Mesenchymal stem cell (in vitro differentiated cells and primary cell): ENCODE measurements at regions not wholly inside any gene's neighbourhood (a gene's known extent, or its start where the extent isn't known, plus 50 kb on each side); places are given as distances from the start of the nearest gene placed in this dataset.

Source experiments
- DNase-seq: peaks from one replicate; pipeline ENCODE4 v3.0.0-alpha.2; 2013
- H2AFZ ChIP-seq: one replicate; pipeline ENCODE4 v1.6.1; 2013; ENCODE audit warnings: low read depth, mild to moderate bottlenecking, control low read depth, inconsistent platforms, low read length, moderate library complexity
- H2AK5ac ChIP-seq: 2 replicates; pipeline ENCODE4 v1.6.1; 2013; ENCODE audit warnings: low read length, moderate library complexity, mild to moderate bottlenecking, inconsistent platforms; ENCODE audit not compliant: severe bottlenecking
- H2BK120ac ChIP-seq: one replicate; pipeline ENCODE4 v1.6.1; 2013; ENCODE audit warnings: low read depth, mild to moderate bottlenecking, inconsistent platforms, low read length, moderate library complexity
- H2BK12ac ChIP-seq, 2 experiments: one replicate each; pipeline ENCODE4 v1.6.1; 2013; ENCODE audit warnings: inconsistent platforms in 2 of 2, low read length in 2 of 2, mild to moderate bottlenecking in 2 of 2, moderate library complexity in 2 of 2, control low read depth in 1 of 2
- H2BK15ac ChIP-seq: one replicate; pipeline ENCODE4 v1.6.1; 2013; ENCODE audit warnings: mild to moderate bottlenecking, low read depth, inconsistent platforms; ENCODE audit not compliant: poor library complexity, severe bottlenecking
- H2BK5ac ChIP-seq: 2 replicates; pipeline ENCODE4 v1.6.1; 2013; ENCODE audit warnings: low read depth, mild to moderate bottlenecking, low read length, control low read depth, inconsistent platforms; ENCODE audit not compliant: poor library complexity, severe bottlenecking
- H3K14ac ChIP-seq, 2 experiments: one replicate each; pipeline ENCODE4 v1.6.1; 2013; ENCODE audit warnings: inconsistent platforms in 2 of 2, low read length in 2 of 2, control low read depth in 1 of 2, mild to moderate bottlenecking in 1 of 2, moderate library complexity in 1 of 2
- H3K18ac ChIP-seq, 2 experiments: one replicate each; pipeline ENCODE4 v1.6.1; 2013; ENCODE audit warnings: inconsistent platforms in 2 of 2, low read length in 2 of 2, control low read depth in 1 of 2, low read depth in 1 of 2, mild to moderate bottlenecking in 1 of 2
- H3K23ac ChIP-seq, 2 experiments: one replicate each; pipeline ENCODE4 v1.6.1; 2013; ENCODE audit warnings: inconsistent platforms in 2 of 2, low read length in 2 of 2, mild to moderate bottlenecking in 2 of 2, moderate library complexity in 2 of 2, control low read depth in 1 of 2
- H3K27ac ChIP-seq: 2 replicates; pipeline ENCODE4 v1.5.1; 2013; ENCODE audit warnings: mild to moderate bottlenecking, moderate library complexity, low read length, control low read depth, inconsistent platforms; ENCODE audit not compliant: poor library complexity, severe bottlenecking
- H3K27me3 ChIP-seq, 2 experiments: 2 replicates each; pipeline versions ENCODE4 v1.6.1 to v1.7.0; 2013; ENCODE audit warnings: low read length in 2 of 2, mild to moderate bottlenecking in 2 of 2, moderate library complexity in 2 of 2, control low read depth in 1 of 2, inconsistent platforms in 1 of 2; ENCODE audit not compliant: control insufficient read depth in 1 of 2, insufficient read depth in 1 of 2
- H3K36me3 ChIP-seq, 2 experiments: 2 replicates each; pipeline versions ENCODE4 v1.6.1 to v1.7.0; 2013; ENCODE audit warnings: low read length in 2 of 2, control low read depth in 1 of 2, inconsistent platforms in 1 of 2, low read depth in 1 of 2, mild to moderate bottlenecking in 1 of 2; ENCODE audit not compliant: insufficient read depth in 2 of 2, control insufficient read depth in 1 of 2
- H3K4ac ChIP-seq, 2 experiments: one replicate each; pipeline ENCODE4 v1.6.1; 2013; ENCODE audit warnings: inconsistent platforms in 2 of 2, low read length in 2 of 2, mild to moderate bottlenecking in 2 of 2, moderate library complexity in 2 of 2, control low read depth in 1 of 2, low read depth in 1 of 2
- H3K4me1 ChIP-seq: 2 replicates; pipeline ENCODE4 v1.6.1; 2013; ENCODE audit warnings: low read depth, low read length, control low read depth; ENCODE audit not compliant: control insufficient read depth, insufficient read depth
- H3K4me2 ChIP-seq: 2 replicates; pipeline ENCODE4 v1.6.1; 2013; ENCODE audit warnings: low read length, mild to moderate bottlenecking, inconsistent platforms; ENCODE audit not compliant: poor library complexity, severe bottlenecking
- H3K4me3 ChIP-seq, 2 experiments: 2 replicates each; pipeline versions ENCODE4 v1.5.1 to v1.7.0; 2013; ENCODE audit warnings: low read length in 2 of 2, mild to moderate bottlenecking in 2 of 2, control low read depth in 1 of 2, low read depth in 1 of 2; ENCODE audit not compliant: insufficient read depth in 1 of 2
- H3K79me1 ChIP-seq: replicated peaks from 2 replicates; pipeline ENCODE4 v1.6.1; 2013; ENCODE audit warnings: mild to moderate bottlenecking, control low read depth, low read length, inconsistent platforms; ENCODE audit not compliant: poor library complexity, severe bottlenecking
- H3K9ac ChIP-seq: 2 replicates; pipeline ENCODE4 v1.7.0; 2013; ENCODE audit warnings: mild to moderate bottlenecking, low read length, moderate library complexity
- H3K9me3 ChIP-seq: 2 replicates; pipeline ENCODE4 v1.7.0; 2013; ENCODE audit warnings: mild to moderate bottlenecking, low read length; ENCODE audit not compliant: control insufficient read depth
- H4K8ac ChIP-seq: one replicate; pipeline ENCODE4 v1.6.1; 2013; ENCODE audit warnings: inconsistent platforms, mild to moderate bottlenecking, low read length, moderate library complexity
- H4K91ac ChIP-seq: one replicate; pipeline ENCODE4 v1.6.1; 2013; ENCODE audit warnings: mild to moderate bottlenecking, low read length, inconsistent platforms
- WGBS: methylation state at CpG from one replicate; pipeline ENCODE4 v1.1.7; 2013; ENCODE audit warnings: mixed read lengths; 5-methylcytosine and 5-hydroxymethylcytosine counted together

GRCh38 chr2:30321466-30321865, 90.1 kb downstream of the LBH start:
- Histone ChIP-seq H4K91ac (no peak overlapping the region), H2BK15ac (no peak overlapping the region), H3K4me1 (no peaks in the 10 kb centered on the region), H3K9ac (no peak overlapping the region), H3K4ac (no peak overlapping the region), H3K4me3 (no peak overlapping the region), H3K14ac (no peak overlapping the region), H2BK5ac (no peak overlapping the region), H3K18ac (no peak overlapping the region), H2BK12ac (no peak overlapping the region), H2AK5ac (no peak overlapping the region), H3K36me3 (no peaks in the 10 kb centered on the region), H2AFZ (no peak overlapping the region), H3K23ac (no peak overlapping the region), H3K27me3 (peaks cover 0 to 34% of the 10 kb centered on the region in 2 experiments), H3K9me3 (no peaks in the 10 kb centered on the region), H3K27ac (no peak overlapping the region), H3K4me2 (no peak overlapping the region), H3K79me1 (no peaks in the 10 kb centered on the region), H2BK120ac (no peak overlapping the region), H4K8ac (no peak overlapping the region)
- peak; percentile 26 for DNase-seq
- WGBS, result 70% methylated on average over 2 of the region's 3 CpGs

- H4K91ac ChIP-seq, result no peak overlapping the region
- H3K27me3 ChIP-seq, result peaks cover 0 to 34% of the 10 kb centered on the region in 2 experiments
- H4K8ac ChIP-seq, result no peak overlapping the region
- no peaks in the 10 kb centered on the region for H3K9me3 ChIP-seq
- no peaks in the 10 kb centered on the region for H3K36me3 ChIP-seq
- no peaks in the 10 kb centered on the region for H3K4me1 ChIP-seq
- H3K79me1 ChIP-seq, result no peaks in the 10 kb centered on the region
- H3K23ac ChIP-seq, result no peak overlapping the region
- no peak overlapping the region for H3K14ac ChIP-seq
- H2BK12ac ChIP-seq, result no peak overlapping the region
- no peak overlapping the region for H3K4me3 ChIP-seq
- no peak overlapping the region for H2BK120ac ChIP-seq
- H2BK5ac ChIP-seq, result no peak overlapping the region
- no peak overlapping the region for H3K4ac ChIP-seq
- no peak overlapping the region for H2AFZ ChIP-seq
- H3K27ac ChIP-seq, result no peak overlapping the region
- no peak overlapping the region for H3K18ac ChIP-seq
- no peak overlapping the region for H3K4me2 ChIP-seq
- H2AK5ac ChIP-seq, result no peak overlapping the region
- WGBS, result 83% methylated on average over 7 of the region's 7 CpGs
- H3K9ac ChIP-seq, result no peak overlapping the region
- H2BK15ac ChIP-seq, result no peak overlapping the region
- DNase-seq, result no peak
Observed at GRCh38 chr2:30323499-30323898, 92.2 kb downstream of the LBH start.

- no peak overlapping the region for H4K8ac ChIP-seq
- H4K91ac ChIP-seq, result no peak overlapping the region
- H2BK15ac ChIP-seq, result no peak overlapping the region
- no peak overlapping the region for H3K14ac ChIP-seq
- H3K27me3 ChIP-seq, result peaks cover 0 to 34% of the 10 kb centered on the region in 2 experiments
- H2BK12ac ChIP-seq, result no peak overlapping the region
- no peak overlapping the region for H3K4me3 ChIP-seq
- no peak overlapping the region for H3K9ac ChIP-seq
- no peak overlapping the region for H2BK5ac ChIP-seq
- H3K27ac ChIP-seq, result no peak overlapping the region
- no peak overlapping the region for H3K4me2 ChIP-seq
- WGBS, result 97% methylated on average over 4 of the region's 4 CpGs
- no peak overlapping the region for H3K4ac ChIP-seq
- no peaks in the 10 kb centered on the region for H3K79me1 ChIP-seq
- H2BK120ac ChIP-seq, result no peak overlapping the region
- no peak overlapping the region for H3K18ac ChIP-seq
- H3K23ac ChIP-seq, result no peak overlapping the region
- H3K4me1 ChIP-seq, result no peaks in the 10 kb centered on the region
- DNase-seq, result no peak
- H2AFZ ChIP-seq, result no peak overlapping the region
- H3K9me3 ChIP-seq, result no peaks in the 10 kb centered on the region
- no peaks in the 10 kb centered on the region for H3K36me3 ChIP-seq
- no peak overlapping the region for H2AK5ac ChIP-seq
Observed at GRCh38 chr2:30324245-30324908, 93.0 kb downstream of the LBH start.

GRCh38 chr2:30325600-30326328, 94.4 kb downstream of the LBH start:
- 90% methylated on average over 3 of the region's 4 CpGs for WGBS
- no peak overlapping the region for H3K4me3 ChIP-seq
- H2BK120ac ChIP-seq, result no peak overlapping the region

More at GRCh38 chr2:30325600-30326328, 94.4 kb downstream of the LBH start:
- Histone ChIP-seq H2BK15ac (no peak overlapping the region), H3K9ac (no peak overlapping the region), H4K91ac (no peak overlapping the region), H2BK12ac (no peak overlapping the region), H3K14ac (no peak overlapping the region), H3K4ac (no peak overlapping the region), H3K23ac (no peak overlapping the region), H4K8ac (no peak overlapping the region), H2AK5ac (no peak overlapping the region), H3K18ac (no peak overlapping the region), H3K9me3 (no peaks in the 10 kb centered on the region), H3K27ac (no peak overlapping the region), H3K4me1 (no peaks in the 10 kb centered on the region), H3K79me1 (no peaks in the 10 kb centered on the region), H3K4me2 (no peak overlapping the region), H2AFZ (no peak overlapping the region), H3K27me3 (peaks cover 0 to 27% of the 10 kb centered on the region in 2 experiments), H3K36me3 (no peaks in the 10 kb centered on the region), H2BK5ac (no peak overlapping the region)
- no peak for DNase-seq
